DOHH2 (cell line): ENCODE measurements at regions not wholly inside any gene's neighbourhood (a gene's known extent, or its start where the extent isn't known, plus 50 kb on each side); places are given as distances from the start of the nearest gene placed in this dataset.
"Not testable (repeated sequence)": the region's sequence is repeated elsewhere in the genome, so short reads cannot be mapped to it uniquely, and the experiment has no call there.

Source experiments
- H3F3A ChIP-seq: fragments of 200-600 bp; sonication (generic), shearing (Covaris generic); 2 replicates; pipeline ENCODE4 v1.6.0; 2016; ENCODE audit warnings: antibody characterized with exemption, mild to moderate bottlenecking; ENCODE audit not compliant: control insufficient read depth, insufficient read depth
- H3K27ac ChIP-seq: fragments of 200-600 bp; sonication (generic); 2 replicates; pipeline ENCODE4 v1.5.1; 2014; ENCODE audit warnings: low read depth, mild to moderate bottlenecking, low read length, moderate library complexity
- H3K27me3 ChIP-seq: fragments of 200-600 bp; sonication (generic); 2 replicates; pipeline ENCODE4 v1.6.1; 2014; ENCODE audit warnings: mild to moderate bottlenecking, low read length, mixed read lengths; ENCODE audit not compliant: control insufficient read depth
- H3K36me3 ChIP-seq: fragments of 200-600 bp; sonication (generic); 2 replicates; pipeline ENCODE4 v1.6.1; 2014; ENCODE audit warnings: mild to moderate bottlenecking, low read length, moderate library complexity, mixed read lengths; ENCODE audit not compliant: control insufficient read depth
- H3K4me1 ChIP-seq: fragments of 200-600 bp; sonication (generic); 2 replicates; pipeline ENCODE4 v1.6.1; 2014; ENCODE audit warnings: mild to moderate bottlenecking, low read length, mixed read lengths; ENCODE audit not compliant: control insufficient read depth
- H3K4me2 ChIP-seq: fragments of 200-600 bp; sonication (generic); 2 replicates; pipeline ENCODE4 v1.6.0; 2014; ENCODE audit warnings: mild to moderate bottlenecking, low read length, moderate library complexity
- H3K4me3 ChIP-seq: fragments of 200-600 bp; sonication (generic); 2 replicates; pipeline ENCODE4 v1.5.1; 2014; ENCODE audit warnings: mild to moderate bottlenecking, low read length, mixed read lengths
- H3K79me2 ChIP-seq: fragments of 200-600 bp; sonication (generic); 2 replicates; pipeline ENCODE4 v1.6.1; 2014; ENCODE audit warnings: mild to moderate bottlenecking, low read length, mixed read lengths; ENCODE audit not compliant: control insufficient read depth
- H3K9me2 ChIP-seq: fragments of 200-600 bp; sonication (generic); replicated peaks from 2 replicates; pipeline ENCODE4 v1.6.1; 2014; ENCODE audit warnings: mild to moderate bottlenecking, low read length, mixed read lengths; ENCODE audit not compliant: control insufficient read depth
- H3K9me3 ChIP-seq: fragments of 200-600 bp; sonication (generic); 2 replicates; pipeline ENCODE4 v1.6.1; 2014; ENCODE audit warnings: antibody characterized with exemption, low read length, mixed read lengths; ENCODE audit not compliant: control insufficient read depth, insufficient read depth
- H4K20me1 ChIP-seq: fragments of 200-600 bp; sonication (generic); 2 replicates; pipeline ENCODE4 v1.6.0; 2014; ENCODE audit warnings: low read depth, mild to moderate bottlenecking, antibody characterized with exemption, low read length, moderate library complexity; ENCODE audit not compliant: control insufficient read depth, insufficient read depth
- EZH2phosphoT487 ChIP-seq: fragments of 200-600 bp; sonication (generic); IDR thresholded peaks from 2 replicates; pipeline ENCODE4 v1.6.1; 2017; ENCODE audit warnings: borderline replicate concordance, mild to moderate bottlenecking, antibody characterized with exemption, low read length, moderate library complexity, mixed read lengths
- TF ChIP-seq, protein P1 (sequence below): fragments of 200-600 bp; sonication (generic); IDR thresholded peaks from one replicate; pipeline ENCODE4 v1.5.1; 2014; ENCODE audit warnings: antibody characterized with exemption, mild to moderate bottlenecking, low read depth, low read length; ENCODE audit not compliant: poor library complexity, severe bottlenecking

DNA sequence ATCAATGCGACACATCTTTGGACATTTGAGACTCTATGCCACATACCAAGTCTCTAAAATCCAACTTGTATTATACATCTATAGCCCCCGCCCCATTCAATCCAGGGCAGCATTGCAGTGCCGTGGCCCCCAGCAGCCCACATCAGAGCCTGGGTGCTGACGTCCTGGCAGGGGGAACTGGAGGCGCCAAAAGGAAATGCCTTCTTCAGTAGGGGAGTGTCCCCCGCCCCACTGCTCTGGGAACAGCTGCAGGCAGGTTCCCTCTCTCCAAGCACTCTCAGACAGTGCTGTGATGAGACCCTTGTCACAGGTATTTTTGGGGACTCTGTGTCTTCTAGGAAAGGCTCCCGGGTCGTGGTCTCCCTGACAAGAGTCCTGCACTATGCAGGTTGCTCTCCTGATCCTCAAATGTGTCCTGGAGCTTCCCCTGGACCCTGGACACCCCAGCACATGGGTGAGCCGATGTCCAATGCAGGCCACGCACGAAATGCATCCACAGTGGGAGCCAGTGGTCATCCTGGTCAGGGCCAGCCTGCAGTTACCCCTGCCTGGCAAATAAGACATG, 188.7 kb downstream of the RTP5 start:
- Histone ChIP-seq H3K4me2 (no peak overlapping the region), H4K20me1 (no peaks in the 10 kb centered on the region), H3K36me3 (no peaks in the 10 kb centered on the region), H3K79me2 (no peaks in the 10 kb centered on the region), H3K9me2 (no peaks in the 10 kb centered on the region), H3K4me1 (no peaks in the 10 kb centered on the region), H3K27ac (no peak overlapping the region), H3K27me3 (peaks cover 14% of the 10 kb centered on the region), H3K4me3 (no peak overlapping the region), H3F3A (no peaks in the 10 kb centered on the region), H3K9me3 (no peaks in the 10 kb centered on the region)
- TF ChIP-seq, protein P1, sequence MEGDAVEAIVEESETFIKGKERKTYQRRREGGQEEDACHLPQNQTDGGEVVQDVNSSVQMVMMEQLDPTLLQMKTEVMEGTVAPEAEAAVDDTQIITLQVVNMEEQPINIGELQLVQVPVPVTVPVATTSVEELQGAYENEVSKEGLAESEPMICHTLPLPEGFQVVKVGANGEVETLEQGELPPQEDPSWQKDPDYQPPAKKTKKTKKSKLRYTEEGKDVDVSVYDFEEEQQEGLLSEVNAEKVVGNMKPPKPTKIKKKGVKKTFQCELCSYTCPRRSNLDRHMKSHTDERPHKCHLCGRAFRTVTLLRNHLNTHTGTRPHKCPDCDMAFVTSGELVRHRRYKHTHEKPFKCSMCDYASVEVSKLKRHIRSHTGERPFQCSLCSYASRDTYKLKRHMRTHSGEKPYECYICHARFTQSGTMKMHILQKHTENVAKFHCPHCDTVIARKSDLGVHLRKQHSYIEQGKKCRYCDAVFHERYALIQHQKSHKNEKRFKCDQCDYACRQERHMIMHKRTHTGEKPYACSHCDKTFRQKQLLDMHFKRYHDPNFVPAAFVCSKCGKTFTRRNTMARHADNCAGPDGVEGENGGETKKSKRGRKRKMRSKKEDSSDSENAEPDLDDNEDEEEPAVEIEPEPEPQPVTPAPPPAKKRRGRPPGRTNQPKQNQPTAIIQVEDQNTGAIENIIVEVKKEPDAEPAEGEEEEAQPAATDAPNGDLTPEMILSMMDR, result no peak
- TF ChIP-seq EZH2phosphoT487, result no peak

DNA sequence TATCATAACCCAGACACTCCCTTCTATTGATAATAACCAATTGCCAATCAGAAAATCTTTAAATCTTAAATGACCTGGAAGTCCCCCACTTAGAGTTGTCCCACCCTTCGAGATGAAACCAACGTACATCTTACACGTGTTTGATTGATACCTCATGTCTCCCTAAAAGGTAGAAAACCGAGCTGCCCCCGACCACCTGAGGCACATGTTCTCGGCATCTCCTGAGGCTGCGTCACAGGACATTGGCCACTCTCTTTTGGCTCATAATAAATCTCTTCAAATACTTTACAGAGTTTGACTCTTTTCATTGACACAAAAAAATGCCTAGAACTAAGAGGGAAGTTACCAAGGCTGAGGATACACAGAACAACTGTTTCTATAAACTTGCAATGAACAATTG, 190.0 kb downstream of the RTP5 start:
- Histone ChIP-seq H3K9me3 (no peaks in the 10 kb centered on the region), H3K4me1 (no peaks in the 10 kb centered on the region), H3K4me2 (no peak overlapping the region), H3K4me3 (no peak overlapping the region), H4K20me1 (no peaks in the 10 kb centered on the region), H3K27me3 (peaks cover 9% of the 10 kb centered on the region), H3K9me2 (no peaks in the 10 kb centered on the region), H3K36me3 (no peaks in the 10 kb centered on the region), H3K79me2 (no peaks in the 10 kb centered on the region), H3F3A (no peaks in the 10 kb centered on the region), H3K27ac (no peak overlapping the region)
- TF ChIP-seq, protein P1, result no peak
- TF ChIP-seq EZH2phosphoT487, result no peak

DNA sequence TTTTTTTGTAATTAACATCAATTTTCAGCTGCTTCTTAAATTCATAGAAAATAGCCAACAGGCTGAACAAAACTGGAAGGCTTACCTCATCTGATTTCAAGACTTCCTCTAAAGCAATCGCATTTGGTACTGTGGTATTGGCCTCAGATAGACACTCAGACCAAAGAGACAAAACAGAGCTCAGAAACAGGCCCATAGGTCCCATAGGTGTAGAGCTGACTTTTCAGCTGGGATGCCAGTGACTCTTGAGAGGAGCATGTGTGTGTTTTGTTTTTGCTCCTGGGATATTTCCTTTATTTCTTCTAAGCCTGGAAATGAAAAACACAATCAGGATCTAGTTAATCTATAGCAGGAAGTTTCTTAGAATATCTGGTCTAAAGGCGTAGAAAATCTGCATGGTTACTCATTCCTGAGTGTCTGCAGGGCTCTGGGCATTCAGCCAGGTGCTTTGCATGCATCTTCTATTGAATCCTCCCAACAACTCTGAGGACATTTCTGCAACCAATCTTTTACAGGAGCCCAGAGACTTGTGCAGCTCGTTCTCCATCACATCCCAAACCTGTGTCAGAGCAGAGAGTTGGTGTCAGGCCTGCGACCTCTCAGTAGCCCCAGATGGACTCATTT, 190.8 kb downstream of the RTP5 start:
- Histone ChIP-seq H3K79me2 (no peaks in the 10 kb centered on the region), H3F3A (no peaks in the 10 kb centered on the region), H3K4me1 (no peaks in the 10 kb centered on the region), H3K4me2 (no peak overlapping the region), H3K27ac (no peak overlapping the region), H3K9me3 (no peaks in the 10 kb centered on the region), H3K27me3 (peaks cover 9% of the 10 kb centered on the region), H4K20me1 (no peaks in the 10 kb centered on the region), H3K4me3 (no peak overlapping the region), H3K9me2 (no peaks in the 10 kb centered on the region), H3K36me3 (no peaks in the 10 kb centered on the region)
- no peak for TF ChIP-seq EZH2phosphoT487
- TF ChIP-seq, protein P1, result no peak

DNA sequence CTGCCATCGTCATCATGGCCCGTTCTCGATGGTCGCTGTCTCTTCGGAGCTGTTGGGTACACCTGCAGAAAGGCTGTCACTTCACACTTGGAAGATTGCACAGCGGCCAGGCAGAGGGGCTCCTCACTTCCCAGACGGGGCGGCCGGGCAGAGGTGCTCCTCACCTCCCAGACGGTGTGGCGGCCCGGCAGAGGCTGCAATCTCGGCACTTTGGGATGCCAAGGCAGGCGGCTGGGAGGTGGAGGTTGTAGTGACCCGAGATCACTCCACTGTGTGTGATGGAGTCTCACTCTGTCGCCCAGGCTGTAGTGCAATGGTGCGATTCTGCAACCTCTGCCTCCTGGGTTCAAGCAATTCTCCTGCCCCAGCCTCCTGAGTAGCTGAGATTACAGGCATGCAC, 192.4 kb downstream of the RTP5 start:
- not testable (repeated sequence) for H3K9me3 ChIP-seq, H4K20me1 ChIP-seq, H3K4me1 ChIP-seq, H3F3A ChIP-seq, H3K27me3 ChIP-seq, H3K36me3 ChIP-seq, H3K27ac ChIP-seq, H3K79me2 ChIP-seq, H3K4me2 ChIP-seq, H3K4me3 ChIP-seq, H3K9me2 ChIP-seq
